Erythroblast (primary cell): ENCODE measurements at regions not wholly inside any gene's neighbourhood (a gene's known extent, or its start where the extent isn't known, plus 50 kb on each side); places are given as distances from the start of the nearest gene placed in this dataset.

Experiments used
- GATA1 ChIP-seq: IDR thresholded peaks from 2 replicates; pipeline ENCODE4 v1.6.1; 2011; ENCODE audit warnings: low read depth, mild to moderate bottlenecking, control low read depth, low read length, moderate library complexity
- POLR2A ChIP-seq: IDR thresholded peaks from 2 replicates; pipeline ENCODE4 v1.6.1; 2011; ENCODE audit warnings: mild to moderate bottlenecking, low read length

GRCh38 chr2:12816379-12817306, 99.9 kb downstream of the TRIB2 start:
- TF ChIP-seq POLR2A (no peak), GATA1 (no peak)
